OCI-LY1 (cell line): ENCODE measurements at regions not wholly inside any gene's neighbourhood (a gene's known extent, or its start where the extent isn't known, plus 50 kb on each side); places are given as distances from the start of the nearest gene placed in this dataset.

Experiments
- H2AFZ ChIP-seq: fragments of 200-600 bp; sonication (generic), shearing (Covaris generic); 2 replicates; pipeline ENCODE4 v1.6.0; 2014; ENCODE audit warnings: antibody characterized with exemption, mild to moderate bottlenecking, low read length
- H3F3A ChIP-seq: fragments of 200-600 bp; sonication (generic), shearing (Covaris generic); 2 replicates; pipeline ENCODE4 v1.6.0; 2014; ENCODE audit warnings: mild to moderate bottlenecking, antibody characterized with exemption, low read length, moderate library complexity; ENCODE audit not compliant: insufficient read depth
- H3K27ac ChIP-seq: fragments of 200-600 bp; sonication (generic); 2 replicates; pipeline ENCODE4 v1.5.1; 2014; ENCODE audit warnings: low read length, mixed run types, mild to moderate bottlenecking, low read depth; ENCODE audit not compliant: poor library complexity, severe bottlenecking
- H3K27me3 ChIP-seq: fragments of 200-600 bp; sonication (generic); 2 replicates; pipeline ENCODE4 v1.6.0; 2014; ENCODE audit warnings: antibody characterized with exemption, mild to moderate bottlenecking, low read length, moderate library complexity; ENCODE audit not compliant: insufficient read depth
- H3K36me3 ChIP-seq: fragments of 200-600 bp; sonication (generic); 2 replicates; pipeline ENCODE4 v1.6.1; 2014; ENCODE audit warnings: mild to moderate bottlenecking, antibody characterized with exemption, low read length, moderate library complexity, mixed read lengths; ENCODE audit not compliant: insufficient read depth
- H3K4me1 ChIP-seq: fragments of 200-600 bp; sonication (generic); 2 replicates; pipeline ENCODE4 v1.5.1; 2014; ENCODE audit warnings: mild to moderate bottlenecking, low read length, moderate library complexity; ENCODE audit not compliant: insufficient read depth, severe bottlenecking
- H3K4me2 ChIP-seq: fragments of 200-600 bp; sonication (generic), shearing (Covaris generic); 2 replicates; pipeline ENCODE4 v1.6.1; 2014; ENCODE audit warnings: low read length
- H3K4me3 ChIP-seq: fragments of 200-600 bp; sonication (generic); 2 replicates; pipeline ENCODE4 v1.5.1; 2014; ENCODE audit warnings: low read length, low read depth, mild to moderate bottlenecking, mixed read lengths; ENCODE audit not compliant: poor library complexity, severe bottlenecking
- H3K79me2 ChIP-seq: fragments of 200-600 bp; shearing (Covaris generic); 2 replicates; pipeline ENCODE4 v1.6.1; 2016; ENCODE audit warnings: mixed run types, low read length, mixed read lengths; ENCODE audit not compliant: insufficient read depth
- H3K9ac ChIP-seq: fragments of 200-600 bp; sonication (generic), shearing (Covaris generic); 2 replicates; pipeline ENCODE4 v1.6.1; 2014; ENCODE audit warnings: mild to moderate bottlenecking, low read length, mixed read lengths
- H3K9me2 ChIP-seq: fragments of 200-600 bp; sonication (generic), shearing (Covaris generic); 2 replicates; pipeline ENCODE4 v1.6.1; 2014; ENCODE audit warnings: low read depth, mild to moderate bottlenecking, low read length, mixed read lengths
- H3K9me3 ChIP-seq: fragments of 200-600 bp; shearing (Covaris generic); 2 replicates; pipeline ENCODE4 v1.6.1; 2014; ENCODE audit warnings: low read length, mixed read lengths
- H4K20me1 ChIP-seq: fragments of 200-600 bp; sonication (generic), shearing (Covaris generic); 2 replicates; pipeline ENCODE4 v1.6.0; 2016; ENCODE audit warnings: mild to moderate bottlenecking, low read length; ENCODE audit not compliant: insufficient read depth
- EZH2 ChIP-seq: fragments of 200-600 bp; sonication (generic), shearing (Covaris generic); IDR thresholded peaks from 2 replicates; pipeline ENCODE4 v1.8.0; 2017; ENCODE audit warnings: borderline replicate concordance, mixed run types, mild to moderate bottlenecking, antibody characterized with exemption, low read length, moderate library complexity, mixed read lengths
- TF ChIP-seq, protein P1 (sequence below): fragments of 200-600 bp; sonication (generic), shearing (Covaris generic); IDR thresholded peaks from 2 replicates; pipeline ENCODE4 v1.5.1; 2017; ENCODE audit warnings: mild to moderate bottlenecking, antibody characterized with exemption, low read length, moderate library complexity, mixed read lengths

DNA sequence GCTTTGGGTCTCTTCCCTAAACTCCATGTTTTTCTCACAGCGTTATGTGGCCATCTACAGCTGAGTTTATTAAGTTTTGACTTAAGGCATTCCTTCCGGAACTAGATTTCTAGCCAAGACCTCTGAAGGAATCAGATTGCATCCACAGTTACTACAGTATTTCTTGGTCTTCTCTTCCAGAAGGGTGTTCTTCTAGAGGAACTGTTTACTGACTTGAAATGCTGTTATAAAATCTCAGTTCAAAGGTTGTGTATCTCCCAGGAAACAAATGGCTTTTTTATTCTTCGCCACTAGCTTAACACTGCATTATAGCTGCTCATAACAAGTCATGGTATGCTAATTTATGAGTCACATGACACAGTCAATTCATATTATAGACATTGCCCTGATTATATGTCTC is 55.3 kb upstream of the RAD23B start:
- no peaks in the 10 kb centered on the region for H3K9me3 ChIP-seq
- no peaks in the 10 kb centered on the region for H3K27me3 ChIP-seq
- H3K9ac ChIP-seq, result no peak overlapping the region
- no peak overlapping the region for H2AFZ ChIP-seq
- H3K36me3 ChIP-seq, result no peaks in the 10 kb centered on the region
- H3F3A ChIP-seq, result no peaks in the 10 kb centered on the region
- no peak overlapping the region for H3K4me2 ChIP-seq
- TF ChIP-seq, protein P1, sequence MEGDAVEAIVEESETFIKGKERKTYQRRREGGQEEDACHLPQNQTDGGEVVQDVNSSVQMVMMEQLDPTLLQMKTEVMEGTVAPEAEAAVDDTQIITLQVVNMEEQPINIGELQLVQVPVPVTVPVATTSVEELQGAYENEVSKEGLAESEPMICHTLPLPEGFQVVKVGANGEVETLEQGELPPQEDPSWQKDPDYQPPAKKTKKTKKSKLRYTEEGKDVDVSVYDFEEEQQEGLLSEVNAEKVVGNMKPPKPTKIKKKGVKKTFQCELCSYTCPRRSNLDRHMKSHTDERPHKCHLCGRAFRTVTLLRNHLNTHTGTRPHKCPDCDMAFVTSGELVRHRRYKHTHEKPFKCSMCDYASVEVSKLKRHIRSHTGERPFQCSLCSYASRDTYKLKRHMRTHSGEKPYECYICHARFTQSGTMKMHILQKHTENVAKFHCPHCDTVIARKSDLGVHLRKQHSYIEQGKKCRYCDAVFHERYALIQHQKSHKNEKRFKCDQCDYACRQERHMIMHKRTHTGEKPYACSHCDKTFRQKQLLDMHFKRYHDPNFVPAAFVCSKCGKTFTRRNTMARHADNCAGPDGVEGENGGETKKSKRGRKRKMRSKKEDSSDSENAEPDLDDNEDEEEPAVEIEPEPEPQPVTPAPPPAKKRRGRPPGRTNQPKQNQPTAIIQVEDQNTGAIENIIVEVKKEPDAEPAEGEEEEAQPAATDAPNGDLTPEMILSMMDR, result no peak
- no peak for TF ChIP-seq EZH2
- no peaks in the 10 kb centered on the region for H4K20me1 ChIP-seq
- no peak overlapping the region for H3K4me3 ChIP-seq
- no peaks in the 10 kb centered on the region for H3K79me2 ChIP-seq
- H3K9me2 ChIP-seq, result no peaks in the 10 kb centered on the region
- H3K27ac ChIP-seq, result no peak overlapping the region
- H3K4me1 ChIP-seq, result no peaks in the 10 kb centered on the region

DNA sequence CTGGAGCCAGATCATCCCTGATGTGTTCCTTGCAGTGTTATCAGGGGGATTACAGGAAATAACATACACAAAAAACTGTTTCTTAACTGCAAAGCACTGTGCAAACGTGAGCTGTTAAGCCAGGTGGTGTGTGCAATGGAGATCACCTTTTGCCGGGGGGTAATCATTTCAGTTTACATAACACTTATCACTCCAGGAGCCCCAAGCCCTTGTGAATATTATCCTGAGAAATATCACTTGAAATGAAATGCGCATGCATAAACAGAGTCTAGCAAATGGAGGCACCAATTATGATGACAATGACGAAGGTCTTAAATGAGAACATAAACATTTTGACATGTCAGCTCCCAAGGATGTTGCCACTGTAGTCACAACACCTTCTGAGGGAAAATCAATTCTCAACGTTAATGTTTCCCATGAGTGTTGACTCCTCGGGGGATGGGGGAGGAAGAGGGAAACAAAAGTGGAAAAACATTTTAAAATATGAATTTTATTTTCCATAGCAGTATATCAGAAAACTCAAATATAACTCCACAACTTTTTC is 54.5 kb upstream of the RAD23B start:
- Histone ChIP-seq H3K9ac (no peak overlapping the region), H3K4me1 (no peaks in the 10 kb centered on the region), H3K9me2 (no peaks in the 10 kb centered on the region), H3F3A (no peaks in the 10 kb centered on the region), H2AFZ (no peak overlapping the region), H4K20me1 (no peaks in the 10 kb centered on the region), H3K79me2 (no peaks in the 10 kb centered on the region), H3K4me2 (no peak overlapping the region), H3K4me3 (no peak overlapping the region), H3K9me3 (no peaks in the 10 kb centered on the region), H3K27me3 (no peaks in the 10 kb centered on the region), H3K36me3 (no peaks in the 10 kb centered on the region), H3K27ac (no peak overlapping the region)
- no peak for TF ChIP-seq EZH2
- TF ChIP-seq, protein P1, result no peak

DNA sequence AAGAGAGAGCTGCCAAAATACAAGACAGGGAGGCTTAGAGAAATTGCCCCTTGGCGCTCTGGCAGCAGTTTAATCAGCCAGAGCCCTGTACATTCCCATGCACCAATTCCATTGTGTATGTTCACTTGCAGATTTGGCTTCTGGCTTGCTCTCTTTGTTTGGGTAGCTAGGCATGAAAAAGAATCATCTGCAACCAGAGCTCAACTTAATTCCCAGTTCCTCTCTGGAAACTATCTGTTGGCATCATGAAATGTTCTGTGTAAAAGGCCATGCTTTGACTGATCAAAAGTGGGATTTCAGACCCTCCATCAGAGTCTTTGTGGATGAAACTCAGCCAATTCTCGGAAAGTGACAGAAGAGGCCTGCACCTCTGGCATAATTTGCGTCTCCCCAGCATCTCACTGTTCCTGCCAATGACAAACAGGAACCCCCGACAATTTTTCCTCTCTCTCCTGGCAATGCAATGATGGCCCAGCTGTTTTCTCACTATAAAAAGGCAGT is 53.8 kb upstream of the RAD23B start:
- H3K9me3 ChIP-seq, result no peaks in the 10 kb centered on the region
- H3K27me3 ChIP-seq, result no peaks in the 10 kb centered on the region
- no peaks in the 10 kb centered on the region for H3K9me2 ChIP-seq
- H3K9ac ChIP-seq, result no peak overlapping the region
- H3K4me2 ChIP-seq, result no peak overlapping the region
- no peaks in the 10 kb centered on the region for H3F3A ChIP-seq
- H3K4me1 ChIP-seq, result no peaks in the 10 kb centered on the region
- no peaks in the 10 kb centered on the region for H3K79me2 ChIP-seq
- TF ChIP-seq, protein P1, result no peak
- no peak for TF ChIP-seq EZH2
- H3K27ac ChIP-seq, result no peak overlapping the region
- no peak overlapping the region for H2AFZ ChIP-seq
- H3K4me3 ChIP-seq, result no peak overlapping the region
- no peaks in the 10 kb centered on the region for H4K20me1 ChIP-seq
- H3K36me3 ChIP-seq, result no peaks in the 10 kb centered on the region
